GM12892 (cell line): ENCODE measurements at regions not wholly inside any gene's neighbourhood (a gene's known extent, or its start where the extent isn't known, plus 50 kb on each side); places are given as distances from the start of the nearest gene placed in this dataset.

ENCODE experiments used
- POLR2A ChIP-seq: IDR thresholded peaks from 2 replicates; pipeline ENCODE4 v1.6.1; 2011; ENCODE audit warnings: low read depth, low read length, control low read depth
- POLR2AphosphoS5 ChIP-seq: IDR thresholded peaks from 2 replicates; pipeline ENCODE4 v1.6.1; 2011; ENCODE audit warnings: low read depth, low read length, control low read depth
- TAF1 ChIP-seq: IDR thresholded peaks from 2 replicates; pipeline ENCODE4 v1.6.1; 2011; ENCODE audit warnings: low read depth, mild to moderate bottlenecking, control low read depth, low read length, borderline replicate concordance

GRCh38 chr4:155506745-155507144 is 130.0 kb upstream of the MAP9 start:
- no peak for TF ChIP-seq TAF1
- TF ChIP-seq POLR2A, result no peak
- no peak for TF ChIP-seq POLR2AphosphoS5
